ENCODE measurements at regions not wholly inside any gene's neighbourhood (a gene's known extent, or its start where the extent isn't known, plus 50 kb on each side); places are given as distances from the start of the nearest gene placed in this dataset.

DNA sequence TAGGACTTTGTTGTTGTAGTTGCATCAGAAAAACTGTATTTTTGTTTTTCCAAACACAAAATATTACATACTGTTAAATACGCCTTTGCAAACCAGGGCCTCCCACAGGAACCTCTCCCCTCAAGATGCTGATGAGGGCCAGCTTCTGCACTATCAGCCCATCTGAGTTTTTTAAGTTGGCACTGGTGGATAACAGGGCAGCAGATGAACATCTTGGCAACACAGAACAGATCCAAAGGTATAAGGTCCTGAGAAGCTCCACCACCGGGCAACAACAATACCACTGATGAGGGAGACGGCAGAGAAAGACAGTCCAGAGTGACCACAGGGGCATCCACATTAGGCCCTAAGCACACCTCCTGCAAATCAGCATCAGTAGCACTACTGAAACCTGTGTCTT, 177.7 kb downstream of the DLL1 start:
- DNase-seq, result no peak

DNA sequence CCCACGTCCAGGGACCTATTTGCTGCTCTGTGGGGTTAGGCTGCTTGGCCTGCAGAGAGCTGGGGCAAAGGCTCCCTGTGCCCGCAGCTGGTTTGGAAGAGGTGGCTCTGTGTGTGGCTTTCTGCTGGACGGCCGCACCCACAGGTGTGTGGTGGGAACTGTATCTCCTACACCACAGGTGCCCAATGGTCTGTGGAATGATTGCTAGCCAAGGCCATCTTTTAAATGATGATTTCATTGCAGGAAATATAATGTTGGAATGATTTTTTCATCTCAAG, 178.4 kb downstream of the DLL1 start:
- DNase-seq, result no peak

DNA sequence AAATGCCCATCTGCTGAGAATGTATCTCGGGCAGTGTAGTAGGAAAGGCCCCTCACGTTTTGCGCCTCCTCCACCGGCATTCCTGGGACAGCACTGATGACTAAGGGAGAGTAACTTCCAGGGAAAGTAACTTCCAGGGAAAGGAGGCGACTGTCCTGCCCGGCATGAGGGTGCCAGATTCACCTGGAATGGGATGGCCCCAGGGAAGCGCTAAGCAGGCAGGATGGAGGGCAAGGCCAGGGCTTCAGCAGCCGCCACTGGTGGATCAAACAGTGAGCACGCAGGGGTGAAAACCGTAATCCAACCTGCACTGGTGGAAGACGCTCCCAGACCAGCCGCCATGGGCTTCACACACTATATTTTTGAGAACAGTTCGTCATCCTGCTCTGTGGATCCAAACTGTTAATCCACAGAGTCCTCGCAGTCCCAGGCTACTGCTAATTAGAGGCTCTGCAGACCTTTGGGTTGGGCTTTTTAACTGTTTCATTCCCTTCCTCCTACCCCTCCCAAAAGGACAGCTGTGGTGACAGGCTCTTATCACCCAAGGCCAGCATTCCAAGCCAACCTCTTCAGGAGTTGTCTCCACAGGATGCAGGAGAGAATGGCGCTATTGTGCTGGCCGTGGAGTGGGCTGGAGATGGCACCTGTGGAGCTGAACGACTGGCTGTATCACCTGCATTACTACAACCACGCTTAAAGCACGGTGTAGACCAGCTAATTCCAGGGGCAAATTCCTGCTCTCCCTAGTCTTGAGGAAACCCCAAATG, 178.9 kb downstream of the DLL1 start:
- no peak for DNase-seq

DNA sequence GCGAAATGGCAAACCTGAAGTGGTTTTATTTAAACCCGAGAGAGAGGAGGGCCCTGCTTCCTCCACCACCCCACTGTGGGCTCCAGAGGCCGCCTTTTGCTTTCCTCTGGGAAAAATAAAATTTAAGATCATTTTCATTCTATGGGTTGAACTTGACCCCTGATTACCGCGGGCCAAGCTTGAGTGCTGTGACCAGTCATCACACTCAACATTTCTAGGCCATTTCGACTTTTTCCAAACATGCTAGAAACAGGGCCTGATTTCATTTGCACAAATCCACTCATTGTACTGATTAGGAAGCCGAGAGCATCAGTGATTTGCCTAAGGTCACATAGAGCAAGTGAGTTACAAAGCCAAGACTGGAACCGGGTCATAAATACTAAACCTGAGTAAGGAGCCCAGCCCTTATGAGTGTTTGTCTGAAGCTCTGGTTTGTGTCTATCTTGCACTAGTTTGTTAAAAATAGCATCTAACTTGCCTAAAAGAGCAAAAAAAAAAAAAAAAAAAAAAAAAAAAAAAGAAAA, 179.7 kb downstream of the DLL1 start:
- DNase-seq, result no peak

DNA sequence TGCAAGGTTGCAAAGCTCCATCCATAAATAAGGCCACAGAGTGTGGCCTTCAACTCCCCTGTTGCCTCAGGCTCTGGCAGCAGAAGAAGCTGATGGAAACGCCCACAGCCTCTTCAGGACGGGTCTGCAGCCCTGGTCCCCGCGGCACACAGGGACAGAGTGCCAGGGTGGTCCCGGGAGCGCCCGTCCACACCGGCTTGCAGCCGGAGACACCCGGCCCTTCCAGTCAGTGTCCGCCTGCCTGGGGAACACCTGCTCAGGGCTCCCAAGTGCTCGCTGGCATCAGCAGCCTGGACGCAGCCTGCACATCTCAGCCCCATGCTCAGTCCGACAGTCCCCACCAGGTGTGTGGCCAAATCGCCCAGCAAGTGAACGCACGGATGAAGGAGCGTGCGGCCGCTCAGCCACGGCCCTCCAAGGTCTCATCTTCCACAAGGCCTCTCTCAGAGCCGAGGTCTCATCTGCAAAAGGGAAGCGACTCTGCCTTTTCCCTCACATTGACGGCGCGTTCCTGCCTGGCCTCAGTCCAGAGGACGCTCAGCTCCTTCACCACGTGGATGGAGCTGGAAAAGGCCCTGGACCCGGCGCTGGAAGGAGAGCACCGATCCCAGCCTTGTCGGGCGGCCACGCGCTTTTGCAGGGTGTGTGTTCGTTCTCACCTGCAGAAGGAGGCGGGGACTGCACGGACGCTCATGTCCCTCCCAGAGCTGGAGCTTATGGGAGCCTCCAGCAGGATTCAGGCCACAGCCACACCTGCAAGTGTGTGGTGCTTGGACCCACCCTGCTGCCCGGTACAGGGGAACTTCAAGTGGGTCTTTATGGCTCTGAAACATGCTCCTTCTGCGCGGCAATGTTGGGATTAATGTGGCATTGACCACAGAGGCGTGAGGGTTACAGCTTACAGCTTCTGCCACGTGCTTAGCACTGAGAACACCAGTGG, 180.4 kb downstream of the DLL1 start:
- DNase-seq, result no peak

DNA sequence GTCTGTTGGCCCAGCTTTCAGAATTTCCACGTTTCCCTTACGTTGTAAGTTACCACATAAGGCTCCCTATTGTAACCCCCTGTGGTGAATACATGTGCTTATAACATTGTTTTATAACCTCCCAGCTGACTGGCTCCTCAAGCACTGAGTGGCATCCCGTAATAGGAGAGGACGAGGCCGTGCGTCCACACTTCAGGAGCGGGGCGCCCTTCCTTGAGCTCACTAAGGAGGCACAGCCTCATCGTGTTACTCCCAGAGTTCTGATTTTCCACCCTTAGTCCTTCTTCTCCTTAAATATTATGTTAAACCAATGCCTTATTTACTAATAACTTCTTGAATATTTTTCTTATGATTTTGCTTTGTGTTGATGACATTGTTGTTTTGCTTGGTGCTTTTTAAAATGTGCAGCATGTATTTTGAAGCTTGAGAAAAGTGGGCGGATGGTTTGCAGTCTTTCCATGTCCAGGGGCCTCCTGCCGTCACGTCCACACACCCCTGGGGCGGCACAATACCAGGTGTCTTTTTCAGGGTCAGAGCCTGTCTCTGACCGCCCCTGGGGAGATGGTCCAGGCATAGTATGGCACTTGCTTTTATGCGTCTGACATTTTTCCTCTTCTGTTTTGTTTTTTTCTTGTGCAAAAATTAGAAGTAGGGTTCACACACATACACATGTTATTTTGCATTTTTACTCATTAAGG, 181.8 kb downstream of the DLL1 start:
- DNase-seq, result no peak

DNA sequence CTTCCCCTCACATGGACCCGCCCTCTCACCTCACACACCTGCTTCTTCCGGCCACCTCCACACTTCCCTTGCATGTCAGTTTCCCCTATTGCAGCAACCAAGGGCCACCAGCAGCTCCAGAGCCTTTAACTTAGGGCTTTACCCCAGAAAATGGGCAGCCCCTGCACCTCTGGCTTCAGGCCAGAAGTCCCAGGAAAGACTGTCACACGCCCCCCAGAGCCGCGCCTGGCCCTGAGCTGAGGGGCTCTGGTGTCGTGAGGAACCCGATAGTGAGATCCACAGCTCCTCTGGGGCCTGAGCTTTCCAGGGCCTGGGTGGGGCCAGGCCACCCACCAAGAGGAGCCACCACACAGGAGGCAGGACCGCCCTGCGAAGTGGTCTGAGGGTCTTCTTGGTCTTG, 182.4 kb downstream of the DLL1 start:
- DNase-seq, result no peak

DNA sequence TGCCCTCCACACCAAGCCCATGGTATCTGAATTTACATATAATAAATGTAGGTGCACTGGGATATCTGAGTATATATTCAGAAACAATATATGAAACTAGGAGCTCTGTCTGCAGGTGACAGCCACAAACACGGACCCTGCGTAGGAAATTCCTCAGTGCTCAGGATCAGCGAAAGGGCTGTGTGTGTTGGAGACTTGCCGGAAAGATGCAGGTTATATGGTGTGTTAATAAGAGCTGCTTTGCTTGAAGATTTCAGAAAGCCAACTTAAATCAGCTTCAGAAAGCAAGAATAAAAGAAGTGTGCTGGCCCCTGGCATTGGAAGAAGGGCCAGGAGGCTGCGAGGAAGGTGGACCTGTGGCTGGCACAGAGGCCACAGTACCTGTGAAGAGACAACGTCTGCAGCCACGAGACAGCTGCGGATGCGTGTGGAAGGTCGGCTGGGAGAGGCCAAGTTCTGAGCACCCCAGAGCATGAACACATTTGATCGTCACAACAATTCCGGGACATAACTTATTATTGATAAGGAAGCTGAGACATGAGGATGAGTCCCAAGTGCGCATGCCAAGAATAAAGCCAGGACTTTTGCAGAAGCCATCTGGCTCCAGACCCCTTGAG, 183.2 kb downstream of the DLL1 start:
- no peak for DNase-seq

DNA sequence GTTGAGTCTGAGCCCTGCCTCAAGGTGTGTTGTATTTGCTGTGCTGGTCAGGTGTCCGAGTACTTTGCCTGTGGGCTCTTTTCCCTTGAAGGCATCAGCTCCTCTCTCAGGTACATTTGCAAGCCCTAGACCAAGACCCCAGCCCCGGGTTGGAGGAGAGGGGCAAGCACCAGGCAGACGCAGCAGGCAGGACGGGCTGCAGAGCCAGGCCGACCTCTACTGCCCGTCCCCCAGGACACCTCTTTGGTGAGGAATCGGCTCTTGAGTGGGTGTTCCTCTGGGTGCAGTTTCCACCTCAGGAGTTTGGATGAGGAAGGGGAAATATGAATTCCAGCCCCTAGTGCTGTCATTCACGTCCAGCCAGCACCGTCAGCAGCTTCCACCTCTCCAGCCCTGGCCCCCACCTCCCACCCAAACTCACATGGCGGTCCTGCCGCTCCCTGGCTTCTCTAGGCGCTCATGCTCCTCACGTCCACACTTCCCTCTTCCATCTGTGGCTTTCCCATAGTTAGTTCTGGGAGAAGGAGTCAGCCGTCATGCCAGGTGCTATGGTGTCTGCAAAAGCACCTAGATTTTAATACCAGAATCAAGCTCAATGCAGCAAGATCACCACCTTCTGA, 183.9 kb downstream of the DLL1 start:
- DNase-seq, result no peak

DNA sequence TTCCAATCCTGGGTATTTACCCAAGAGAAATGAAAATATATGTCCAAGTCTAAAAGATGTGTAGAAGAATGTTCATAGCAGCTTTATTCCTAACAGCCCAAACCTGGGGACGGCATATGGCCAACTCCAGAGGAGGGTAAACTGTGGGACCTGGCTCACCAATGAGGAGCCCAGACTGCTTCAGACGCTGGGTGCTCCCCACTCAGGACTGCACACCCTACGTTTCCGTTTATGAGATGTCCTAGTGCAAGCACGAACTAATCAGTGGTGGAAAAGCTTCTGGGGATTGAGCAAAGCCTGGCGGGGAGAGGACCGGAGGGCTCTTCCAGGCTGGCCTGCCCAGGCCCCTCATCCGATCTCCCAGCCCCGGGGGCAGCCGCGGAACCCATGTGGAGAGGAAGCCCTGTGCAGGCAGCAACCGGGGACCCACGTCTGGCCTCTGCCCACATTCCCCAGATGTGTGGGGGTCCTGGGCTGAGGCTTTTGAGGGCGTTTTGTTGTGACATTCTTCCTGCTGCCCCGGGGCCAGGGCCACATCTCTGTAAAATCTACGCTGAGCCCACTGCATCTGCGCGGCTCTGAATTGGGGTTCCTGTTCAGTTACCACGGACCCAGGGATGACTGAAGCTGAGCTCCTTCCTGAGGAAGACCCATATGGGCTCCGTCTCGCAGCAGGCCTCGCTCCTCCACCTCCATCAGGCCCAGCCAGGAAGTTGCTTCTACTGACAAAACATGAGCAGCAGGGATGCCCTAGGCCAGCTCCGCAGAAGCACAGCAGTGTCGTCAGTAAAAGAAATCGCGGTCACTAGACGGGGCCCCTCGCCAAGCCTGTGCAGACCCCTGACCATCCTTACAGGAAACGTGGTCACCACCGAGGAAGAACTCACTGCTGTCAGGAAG, 188.0 kb downstream of the DLL1 start:
- DNase-seq, result no peak

DNA sequence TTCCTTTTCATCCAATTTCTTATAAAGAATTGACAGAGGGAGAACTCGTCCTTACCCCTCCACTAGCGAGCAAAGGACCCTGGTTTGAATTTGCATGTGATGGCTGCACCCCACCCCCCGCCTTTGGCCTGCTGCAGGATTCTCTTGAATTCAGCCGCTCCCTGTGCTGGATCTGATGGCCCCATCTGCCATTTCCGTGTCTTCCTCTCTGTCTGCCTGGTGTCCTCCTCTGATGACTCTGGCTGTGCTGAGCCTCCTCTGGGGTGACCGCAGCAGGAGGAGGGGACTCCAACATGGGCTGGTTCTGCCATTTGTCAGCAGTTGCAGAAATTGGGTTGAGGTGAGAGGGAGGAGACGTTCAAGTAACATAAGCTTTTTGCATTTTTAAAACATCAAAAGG, 188.8 kb downstream of the DLL1 start:
- no peak for DNase-seq

DNA sequence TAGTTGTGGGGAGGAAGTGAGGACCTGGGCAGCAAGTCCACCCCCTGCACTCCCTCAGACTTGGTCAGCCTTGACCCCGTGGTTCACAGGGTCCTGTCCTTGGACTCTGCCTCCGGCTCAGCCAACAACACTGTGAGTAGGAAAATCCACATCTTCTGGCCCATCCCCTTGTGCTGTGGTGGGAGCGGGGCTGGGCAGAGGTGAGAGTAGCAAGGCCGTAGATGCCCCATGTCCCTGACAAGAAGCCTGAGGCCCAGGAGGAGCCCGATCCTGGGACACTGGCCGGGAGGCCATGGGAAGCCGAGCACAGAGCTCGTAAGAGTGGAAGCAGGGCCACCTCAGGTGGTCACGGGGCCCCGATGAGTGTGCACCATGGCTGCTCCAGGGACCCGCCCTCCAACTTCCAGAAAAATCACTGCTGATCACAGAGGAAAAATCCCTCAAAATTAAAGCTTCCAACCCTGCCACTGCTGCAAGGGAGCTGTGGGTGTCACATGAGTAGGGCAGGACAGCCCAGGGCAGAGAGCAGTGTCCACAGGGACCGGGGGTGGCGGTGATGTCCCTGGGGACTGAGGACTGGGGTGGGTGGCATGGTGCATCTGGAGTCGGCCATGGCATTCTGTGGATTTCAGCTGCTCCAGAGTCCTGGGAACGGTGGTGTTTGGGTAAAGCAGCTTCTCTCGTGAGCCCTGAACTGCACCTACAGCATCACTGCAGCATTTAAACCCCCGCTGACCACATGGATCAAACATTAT, 189.4 kb downstream of the DLL1 start:
- DNase-seq, result no peak

DNA sequence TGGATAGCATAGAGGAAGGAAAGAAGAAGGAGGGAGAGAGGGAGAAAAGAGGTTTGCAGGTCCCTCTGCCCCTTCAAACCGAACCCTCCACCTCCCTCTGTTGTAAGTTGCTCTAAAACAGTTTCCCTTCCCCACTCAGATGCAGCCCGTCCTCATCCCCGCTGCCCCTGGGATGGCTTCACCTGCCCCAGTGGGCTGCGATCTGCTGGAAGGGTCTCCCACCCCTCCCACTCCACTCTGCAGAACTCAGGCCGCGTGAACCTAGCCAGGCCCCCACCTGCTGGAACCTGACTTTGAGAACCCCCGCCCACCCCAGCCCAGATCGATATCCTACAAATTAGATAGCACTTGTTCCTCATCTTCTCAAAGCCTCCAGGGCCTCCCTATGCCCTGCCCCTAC, 190.8 kb downstream of the DLL1 start:
- DNase-seq, result no peak

DNA sequence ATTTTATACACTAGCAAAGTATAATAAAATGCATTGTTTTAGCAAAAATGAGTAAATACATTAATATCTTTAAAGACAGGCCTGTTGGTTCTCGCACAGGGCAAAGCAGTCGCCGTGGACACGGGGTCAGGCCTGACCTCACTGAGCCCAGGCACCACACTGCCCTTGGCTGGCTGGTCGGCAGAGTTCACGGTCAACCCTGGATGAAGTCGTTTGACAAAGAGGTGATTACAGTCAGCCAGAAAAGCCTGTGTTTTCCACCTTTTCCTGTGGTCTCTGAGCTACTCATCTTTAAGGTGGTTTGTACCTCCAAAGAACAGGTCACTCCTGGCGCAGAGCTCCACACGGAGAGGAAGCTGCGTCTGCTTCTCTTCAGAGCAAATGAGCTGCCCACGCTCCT, 191.5 kb downstream of the DLL1 start:
- no peak for DNase-seq

DNA sequence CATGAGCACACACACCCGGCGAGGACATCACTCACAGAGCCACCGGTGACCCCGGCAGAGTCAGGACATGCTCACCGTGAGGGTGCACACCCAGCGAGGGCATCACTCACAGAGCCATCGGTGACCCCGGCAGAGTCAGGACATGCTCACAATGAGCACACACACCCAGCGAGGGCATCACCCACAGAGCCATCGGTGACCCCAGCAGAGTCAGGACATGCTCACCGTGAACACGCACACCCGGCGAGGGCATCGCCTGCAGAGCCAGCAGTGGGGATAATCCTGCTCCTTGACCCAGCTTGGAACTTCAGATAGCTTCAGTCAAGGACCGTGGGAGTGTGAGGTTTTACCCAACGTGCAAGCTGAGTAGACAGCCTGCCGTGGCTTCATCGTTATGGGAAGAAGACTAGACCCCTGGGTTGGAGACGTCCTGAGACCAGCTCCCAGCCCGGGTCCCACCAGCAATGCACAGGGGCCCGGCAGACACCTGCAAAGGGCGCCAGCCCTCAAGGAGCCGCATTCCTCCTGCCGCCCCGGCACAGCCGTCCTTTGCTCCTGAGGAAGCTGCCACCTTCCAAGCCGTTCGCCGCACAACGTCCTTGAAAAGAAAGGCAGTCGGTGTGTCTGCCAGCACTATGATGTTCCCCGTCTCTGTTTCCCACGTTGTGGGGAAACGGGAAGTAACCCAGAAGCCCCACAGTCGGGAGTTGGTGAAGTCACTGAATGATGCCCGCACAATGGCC, 192.3 kb downstream of the DLL1 start:
- no peak for DNase-seq

DNA sequence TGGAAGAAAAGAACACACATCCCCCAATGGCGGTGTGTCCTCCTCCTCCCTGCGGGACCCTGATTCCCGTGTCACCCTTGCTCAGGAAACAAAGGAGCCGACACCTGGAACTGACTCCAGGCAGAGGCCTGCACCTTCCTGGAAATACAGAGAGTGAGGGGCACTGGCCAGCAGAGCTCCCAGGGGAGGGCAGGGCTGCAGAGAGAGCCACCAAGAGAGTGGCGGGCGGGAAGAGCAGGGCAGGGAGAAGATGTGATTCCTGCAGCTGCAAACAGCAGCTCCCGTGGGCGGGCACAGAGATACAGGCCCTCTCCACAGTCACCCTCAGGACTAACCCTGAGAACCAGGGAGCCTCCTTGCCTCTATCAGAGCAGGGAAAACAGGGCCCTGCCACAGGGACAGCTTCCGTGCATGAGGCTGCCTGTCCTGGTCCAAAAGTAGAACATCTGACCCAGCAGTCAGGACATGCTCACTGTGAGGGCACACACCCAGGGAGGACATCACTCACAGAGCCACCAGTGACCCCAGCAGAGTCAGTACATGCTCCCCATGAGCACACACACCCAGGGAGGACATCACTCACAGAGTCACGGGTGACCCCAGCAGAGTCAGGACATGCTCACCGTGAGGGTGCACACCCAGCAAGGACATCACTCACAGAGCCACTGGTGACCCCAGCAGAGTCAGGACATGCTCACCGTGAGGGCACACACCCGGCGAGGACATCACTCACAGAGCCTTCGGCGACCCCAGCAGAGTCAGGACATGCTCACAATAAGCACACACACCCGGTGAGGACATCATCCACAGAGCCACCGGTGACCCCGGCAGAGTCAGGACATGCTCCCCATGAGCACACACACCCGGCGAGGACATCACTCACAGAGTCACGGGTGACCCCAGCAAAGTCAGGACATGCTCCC, 193.1 kb downstream of the DLL1 start:
- no peak for DNase-seq

DNA sequence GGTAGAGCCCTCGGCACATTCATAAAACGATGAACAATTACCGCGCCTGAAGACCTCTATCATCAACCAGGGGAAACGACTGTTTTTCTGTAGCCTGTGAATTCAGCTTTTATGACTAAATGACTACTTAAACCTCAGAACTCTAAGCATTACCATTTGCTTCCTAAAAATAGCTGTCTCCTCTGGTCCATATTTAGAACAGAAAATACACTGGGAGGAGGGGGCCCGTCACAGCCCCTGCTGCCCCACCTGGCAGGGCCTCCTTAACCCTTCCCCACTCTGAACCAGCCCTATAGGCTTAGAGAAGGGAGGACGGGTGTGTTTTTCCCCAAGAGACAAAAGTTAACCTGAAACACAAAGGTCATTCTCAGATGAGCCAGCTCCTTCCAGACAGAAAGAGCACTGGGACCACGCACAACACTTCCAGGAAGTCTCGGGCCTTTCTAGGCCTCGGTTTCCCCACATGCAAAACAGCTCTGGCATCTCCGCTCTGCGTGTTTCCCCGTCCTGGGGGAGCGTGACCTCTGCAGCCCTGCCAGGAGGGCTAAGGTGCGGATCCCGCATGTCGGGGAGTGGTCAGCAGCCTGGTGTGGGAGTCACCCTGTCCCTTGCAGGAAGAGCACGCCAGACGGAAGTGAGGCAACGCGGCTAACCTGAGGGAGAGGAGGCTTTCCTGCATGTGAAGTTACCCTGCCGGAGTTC, 193.9 kb downstream of the DLL1 start:
- DNase-seq, result no peak
